22Rv1 (cell line): ENCODE measurements at regions not wholly inside any gene's neighbourhood (a gene's known extent, or its start where the extent isn't known, plus 50 kb on each side); places are given as distances from the start of the nearest gene placed in this dataset.

Experiments
- CTCF ChIP-seq: fragments of 450-650 bp; IDR thresholded peaks from 2 replicates; pipeline ENCODE4 v1.5.1; 2017; ENCODE audit warnings: mild to moderate bottlenecking
- ZFX ChIP-seq: fragments of 450-650 bp; IDR thresholded peaks from 2 replicates; pipeline ENCODE4 v1.6.1; 2017; ENCODE audit warnings: antibody characterized with exemption, borderline replicate concordance

GRCh38 chr4:45713996-45714395 is 409.9 kb downstream of the GABRG1 start:
- TF ChIP-seq CTCF: no peak
- no peak for TF ChIP-seq ZFX
